Small intestine (tissue), 7 donors: ENCODE measurements at regions not wholly inside any gene's neighbourhood (a gene's known extent, or its start where the extent isn't known, plus 50 kb on each side); places are given as distances from the start of the nearest gene placed in this dataset.
"Not testable (repeated sequence)": the region's sequence is repeated elsewhere in the genome, so short reads cannot be mapped to it uniquely, and the experiment has no call there.

Experiments
- DNase-seq, 2 donors: peaks; one replicate each; pipeline versions ENCODE4 v3.0.0 to v3.0.0-alpha.2; 2013
- FAIRE-seq: peaks from 2 replicates; lab custom pipeline; 2012; peaks lifted over from hg19 to GRCh38; lab: Jason Lieb, UNC
- H3K27ac ChIP-seq, 3 donors: one replicate each; pipeline ENCODE4 v1.5.1; 2013; ENCODE audit warnings: low read length in 2 of 3, mild to moderate bottlenecking in 2 of 3, control low read depth in 1 of 3, inconsistent platforms in 1 of 3, low read depth in 1 of 3, moderate library complexity in 1 of 3
- H3K27me3 ChIP-seq, 3 donors: one replicate each; pipeline ENCODE4 v1.6.1; 2013; ENCODE audit warnings: low read length in 3 of 3, inconsistent platforms in 1 of 3; ENCODE audit not compliant: control insufficient read depth in 3 of 3, insufficient read depth in 3 of 3
- H3K36me3 ChIP-seq, 3 donors: one replicate each; pipeline ENCODE4 v1.6.1; 2013; ENCODE audit warnings: low read length in 3 of 3, inconsistent platforms in 1 of 3, low read depth in 1 of 3, mild to moderate bottlenecking in 1 of 3, moderate library complexity in 1 of 3; ENCODE audit not compliant: control insufficient read depth in 3 of 3, insufficient read depth in 2 of 3
- H3K4me1 ChIP-seq, 3 donors: one replicate each; pipeline ENCODE4 v1.6.1; 2013; ENCODE audit warnings: low read length in 2 of 3, inconsistent platforms in 1 of 3, low read depth in 1 of 3, mild to moderate bottlenecking in 1 of 3, moderate library complexity in 1 of 3; ENCODE audit not compliant: control insufficient read depth in 3 of 3, insufficient read depth in 2 of 3
- H3K4me3 ChIP-seq, 3 donors: one replicate each; pipeline ENCODE4 v1.5.1; 2013; ENCODE audit warnings: low read length in 3 of 3, control low read depth in 1 of 3, inconsistent platforms in 1 of 3, low read depth in 1 of 3, mild to moderate bottlenecking in 1 of 3, moderate library complexity in 1 of 3
- H3K9me3 ChIP-seq, 2 donors: one replicate each; pipeline ENCODE4 v1.6.1; 2013; ENCODE audit warnings: low read depth in 1 of 2, low read length in 1 of 2; ENCODE audit not compliant: control insufficient read depth in 2 of 2, insufficient read depth in 1 of 2
- WGBS, 3 donors: extraction: QIAGEN DNeasy Blood & Tissue Kit; methylation state at CpG; one replicate each; pipeline ENCODE4 v1.1.7; 2013; 5-methylcytosine and 5-hydroxymethylcytosine counted together
- donor health status: healthy with polysubstance abuse.
- donor health status: control.
- donor health status: control.
- donor health status: Bipolar disorder and iron deficiency.
- donor health status: healthy.

GRCh38 chr5:37909610-37910266, 69.9 kb upstream of the GDNF start:
- not testable (repeated sequence) for DNase-seq, H3K9me3 ChIP-seq, H3K36me3 ChIP-seq, H3K4me3 ChIP-seq, H3K4me1 ChIP-seq, H3K27me3 ChIP-seq, FAIRE-seq, H3K27ac ChIP-seq
- WGBS, 3 donors = 41 to 59% (median 42%) methylated on average over 4 of the region's 5 CpGs

GRCh38 chr5:37906416-37906815, 66.6 kb upstream of the GDNF start:
- Histone ChIP-seq H3K4me1 (no peaks in the 10 kb centered on the region), H3K27ac (no peak overlapping the region), H3K36me3 (no peaks in the 10 kb centered on the region), H3K9me3 (peaks cover 0 to 4% of the 10 kb centered on the region in 2 donors), H3K4me3 (no peak overlapping the region), H3K27me3 (no peaks in the 10 kb centered on the region)
- FAIRE-seq = no peak
- WGBS, 3 donors = 37 to 61% (median 46%) methylated on average over 2 of the region's 2 CpGs
- DNase-seq = no peak

DNA sequence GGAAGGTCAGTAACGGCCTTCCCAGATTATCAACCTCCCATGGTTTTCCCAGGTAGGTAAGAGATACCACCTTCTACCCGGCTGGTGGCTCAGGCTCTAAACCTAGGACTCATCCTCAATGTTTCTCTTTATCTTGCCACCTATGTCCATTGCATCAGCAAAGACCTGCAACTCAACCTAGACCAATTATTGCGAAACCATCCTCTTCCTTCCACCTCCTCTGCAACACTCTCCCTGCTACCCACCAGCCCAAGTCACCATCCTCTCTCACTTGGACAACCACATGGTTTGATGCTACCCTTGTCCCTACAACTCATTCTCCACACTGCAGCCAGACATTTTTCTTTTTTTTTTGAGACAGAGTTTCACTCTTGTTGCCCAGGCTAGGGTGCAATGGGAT, 65.4 kb upstream of the GDNF start:
- no peaks in the 10 kb centered on the region for H3K4me1 ChIP-seq
- H3K36me3 ChIP-seq = no peaks in the 10 kb centered on the region
- no peak for DNase-seq
- H3K9me3 ChIP-seq = peaks cover 0 to 4% of the 10 kb centered on the region in 2 donors
- 66 to 87% (median 76%) methylated on average over 3 of the region's 3 CpGs for WGBS, 3 donors
- no peak overlapping the region for H3K27ac ChIP-seq
- H3K4me3 ChIP-seq = no peak overlapping the region
- no peak for FAIRE-seq
- no peaks in the 10 kb centered on the region for H3K27me3 ChIP-seq

GRCh38 chr5:37902323-37902722, 62.5 kb upstream of the GDNF start:
- FAIRE-seq (no peak), DNase-seq (no peak)
- Histone ChIP-seq H3K27me3 (no peaks in the 10 kb centered on the region), H3K9me3 (peaks cover 0 to 4% of the 10 kb centered on the region in 2 donors), H3K4me1 (no peaks in the 10 kb centered on the region), H3K27ac (no peak overlapping the region), H3K36me3 (no peaks in the 10 kb centered on the region), H3K4me3 (no peak overlapping the region)
- WGBS, 3 donors = 77 to 87% (median 77%) methylated on average over 3 of the region's 3 CpGs

DNA sequence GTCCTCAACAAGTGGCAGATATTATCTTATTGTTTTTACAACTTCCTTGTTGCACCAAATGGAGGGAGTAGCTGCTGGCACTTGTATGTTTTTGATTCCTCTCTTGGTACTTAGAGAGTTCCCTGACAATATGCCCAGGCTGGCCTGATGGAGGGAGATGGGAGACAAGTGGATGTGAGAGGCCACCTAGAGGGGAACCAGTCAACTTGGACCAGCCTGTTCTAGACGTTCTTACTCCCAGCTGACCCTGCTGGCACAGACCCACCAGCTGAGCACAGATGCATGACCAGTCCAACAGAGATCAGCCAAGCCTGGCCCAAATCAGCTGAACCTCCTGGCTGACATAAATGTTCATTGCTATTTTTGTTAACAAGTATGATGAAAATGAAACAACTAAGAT, 60.9 kb upstream of the GDNF start:
- WGBS, 3 donors = 0 to 11% (median 5%) methylated on average over 1 of the region's 1 CpG
- no peak overlapping the region for H3K27ac ChIP-seq
- H3K4me3 ChIP-seq = no peak overlapping the region
- FAIRE-seq (no peak), DNase-seq (peak in 1 of 2 donors; percentile 7)
- H3K4me1 ChIP-seq = no peaks in the 10 kb centered on the region
- no peaks in the 10 kb centered on the region for H3K27me3 ChIP-seq
- H3K36me3 ChIP-seq = no peaks in the 10 kb centered on the region
- H3K9me3 ChIP-seq = peaks cover 0 to 4% of the 10 kb centered on the region in 2 donors

DNA sequence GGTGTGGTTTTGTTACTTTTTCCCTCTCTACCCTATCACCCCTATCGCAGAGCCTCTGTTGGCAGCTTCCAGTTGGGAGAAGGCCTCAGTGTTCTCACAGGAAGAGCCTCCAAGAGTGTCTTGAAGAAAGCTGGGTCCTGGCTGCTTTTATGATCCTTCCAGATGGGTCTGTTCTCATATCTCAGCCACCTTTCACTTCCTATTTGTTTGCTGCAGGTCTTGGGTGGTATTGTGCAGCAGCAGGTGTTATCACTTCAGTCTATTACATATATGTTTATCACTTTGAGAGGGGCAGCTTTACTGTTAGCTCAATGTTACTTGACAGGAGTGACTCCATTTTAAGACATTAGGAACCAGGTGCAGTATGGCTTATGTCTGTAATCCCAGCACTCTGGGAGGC, 59.2 kb upstream of the GDNF start:
- no peak overlapping the region for H3K27ac ChIP-seq
- H3K4me1 ChIP-seq = no peaks in the 10 kb centered on the region
- 82 to 100% (median 89%) methylated on average over 1 of the region's 1 CpG for WGBS, 3 donors
- H3K36me3 ChIP-seq = no peaks in the 10 kb centered on the region
- H3K4me3 ChIP-seq = no peak overlapping the region
- peaks cover 0 to 4% of the 10 kb centered on the region in 2 donors for H3K9me3 ChIP-seq
- no peak for DNase-seq
- no peaks in the 10 kb centered on the region for H3K27me3 ChIP-seq
- FAIRE-seq = no peak

DNA sequence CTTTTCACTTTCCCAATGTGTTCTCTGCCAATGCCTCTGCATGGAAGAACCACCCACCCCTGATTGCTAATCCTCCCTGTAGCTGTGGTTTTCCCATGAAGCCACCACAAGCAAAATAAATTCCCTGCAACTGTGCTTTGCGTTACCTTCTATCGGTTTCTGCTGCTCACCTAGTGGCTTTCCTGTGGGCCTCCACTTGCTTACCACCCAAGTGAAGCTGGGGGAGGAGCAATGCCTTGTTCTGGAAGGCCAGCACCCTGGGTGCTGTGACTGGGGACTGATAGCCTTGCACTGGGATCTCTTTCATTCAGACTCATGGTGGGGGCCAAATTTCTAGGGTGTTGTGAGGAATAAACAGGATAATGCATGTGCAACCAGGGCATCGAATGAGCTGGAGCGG, 56.3 kb upstream of the GDNF start:
- Histone ChIP-seq H3K9me3 (no peaks in the 10 kb centered on the region), H3K27ac (no peak overlapping the region), H3K4me1 (no peaks in the 10 kb centered on the region), H3K36me3 (no peaks in the 10 kb centered on the region), H3K4me3 (no peak overlapping the region), H3K27me3 (no peaks in the 10 kb centered on the region)
- FAIRE-seq (no peak), DNase-seq (no peak)
- 59 to 75% (median 60%) methylated on average over 4 of the region's 4 CpGs for WGBS, 3 donors

- DNase-seq (no peak), FAIRE-seq (no peak)
- H3K9me3 ChIP-seq = no peaks in the 10 kb centered on the region
- no peaks in the 10 kb centered on the region for H3K27me3 ChIP-seq
- WGBS, 3 donors = 50 to 64% (median 57%) methylated on average over 3 of the region's 3 CpGs
- H3K27ac ChIP-seq = no peak overlapping the region
- no peak overlapping the region for H3K4me3 ChIP-seq
- H3K36me3 ChIP-seq = no peaks in the 10 kb centered on the region
- H3K4me1 ChIP-seq = no peaks in the 10 kb centered on the region
Observed at GRCh38 chr5:37893434-37894134, 53.7 kb upstream of the GDNF start.
